Glutamatergic neuron (in vitro differentiated cells): ENCODE measurements at regions not wholly inside any gene's neighbourhood (a gene's known extent, or its start where the extent isn't known, plus 50 kb on each side); places are given as distances from the start of the nearest gene placed in this dataset.

Source experiments
- DNase-seq: peaks from one replicate; pipeline ENCODE4 v3.0.0; 2022
- H3K27ac Mint-ChIP-seq: one replicate; pipeline ENCODE4 v1.8.0; 2020; ENCODE audit warnings: mild to moderate bottlenecking, mixed read lengths, inconsistent platforms; ENCODE audit not compliant: unreplicated experiment
- H3K27me3 Mint-ChIP-seq: one replicate; pipeline ENCODE4 v1.8.0; 2020; ENCODE audit warnings: mild to moderate bottlenecking, moderate library complexity, mixed read lengths, inconsistent platforms; ENCODE audit not compliant: unreplicated experiment
- H3K36me3 Mint-ChIP-seq: one replicate; pipeline ENCODE4 v1.8.0; 2020; ENCODE audit warnings: mild to moderate bottlenecking, mixed read lengths, inconsistent platforms; ENCODE audit not compliant: unreplicated experiment
- H3K4me1 Mint-ChIP-seq: one replicate; pipeline ENCODE4 v1.8.0; 2020; ENCODE audit warnings: mild to moderate bottlenecking, low read depth, mixed read lengths, inconsistent platforms; ENCODE audit not compliant: unreplicated experiment
- H3K4me3 Mint-ChIP-seq: one replicate; pipeline ENCODE4 v1.8.0; 2020; ENCODE audit warnings: mild to moderate bottlenecking, mixed read lengths, inconsistent platforms; ENCODE audit not compliant: unreplicated experiment
- H3K9me3 Mint-ChIP-seq: one replicate; pipeline ENCODE4 v1.8.0; 2020; ENCODE audit warnings: mild to moderate bottlenecking, moderate library complexity, mixed read lengths, inconsistent platforms; ENCODE audit not compliant: unreplicated experiment
- TF ChIP-seq, protein P1 (sequence below): fragments of 200-600 bp; sonication (generic); IDR thresholded peaks from one replicate; pipeline ENCODE4 v1.5.0; 2021; ENCODE audit not compliant: partially characterized antibody, unreplicated experiment

GRCh38 chr3:162742159-162742717, 1245.6 kb downstream of the OTOL1 start:
- Mint-ChIP-seq H3K9me3 (peaks cover under 1% of the 10 kb centered on the region), H3K4me1 (no peaks in the 10 kb centered on the region), H3K4me3 (no peak overlapping the region), H3K27me3 (no peaks in the 10 kb centered on the region), H3K36me3 (no peaks in the 10 kb centered on the region), H3K27ac (no peak overlapping the region)
- no peak for DNase-seq
- TF ChIP-seq, protein P1, sequence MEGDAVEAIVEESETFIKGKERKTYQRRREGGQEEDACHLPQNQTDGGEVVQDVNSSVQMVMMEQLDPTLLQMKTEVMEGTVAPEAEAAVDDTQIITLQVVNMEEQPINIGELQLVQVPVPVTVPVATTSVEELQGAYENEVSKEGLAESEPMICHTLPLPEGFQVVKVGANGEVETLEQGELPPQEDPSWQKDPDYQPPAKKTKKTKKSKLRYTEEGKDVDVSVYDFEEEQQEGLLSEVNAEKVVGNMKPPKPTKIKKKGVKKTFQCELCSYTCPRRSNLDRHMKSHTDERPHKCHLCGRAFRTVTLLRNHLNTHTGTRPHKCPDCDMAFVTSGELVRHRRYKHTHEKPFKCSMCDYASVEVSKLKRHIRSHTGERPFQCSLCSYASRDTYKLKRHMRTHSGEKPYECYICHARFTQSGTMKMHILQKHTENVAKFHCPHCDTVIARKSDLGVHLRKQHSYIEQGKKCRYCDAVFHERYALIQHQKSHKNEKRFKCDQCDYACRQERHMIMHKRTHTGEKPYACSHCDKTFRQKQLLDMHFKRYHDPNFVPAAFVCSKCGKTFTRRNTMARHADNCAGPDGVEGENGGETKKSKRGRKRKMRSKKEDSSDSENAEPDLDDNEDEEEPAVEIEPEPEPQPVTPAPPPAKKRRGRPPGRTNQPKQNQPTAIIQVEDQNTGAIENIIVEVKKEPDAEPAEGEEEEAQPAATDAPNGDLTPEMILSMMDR: no peak

- no peak overlapping the region for H3K27ac Mint-ChIP-seq
- H3K27me3 Mint-ChIP-seq: no peaks in the 10 kb centered on the region
Observed at GRCh38 chr3:162743091-162743490, 1246.5 kb downstream of the OTOL1 start.

GRCh38 chr3:162760789-162761188, 1264.2 kb downstream of the OTOL1 start:
- DNase-seq: no peak
- Mint-ChIP-seq H3K27ac (no peak overlapping the region), H3K4me1 (no peaks in the 10 kb centered on the region), H3K9me3 (no peaks in the 10 kb centered on the region), H3K27me3 (no peaks in the 10 kb centered on the region), H3K36me3 (no peaks in the 10 kb centered on the region), H3K4me3 (no peak overlapping the region)
- TF ChIP-seq, protein P1: no peak

More at GRCh38 chr3:162743091-162743490, 1246.5 kb downstream of the OTOL1 start:
- H3K4me3 Mint-ChIP-seq: no peak overlapping the region
- no peaks in the 10 kb centered on the region for H3K36me3 Mint-ChIP-seq
- H3K9me3 Mint-ChIP-seq: peaks cover 5% of the 10 kb centered on the region
- DNase-seq: no peak
- H3K4me1 Mint-ChIP-seq: no peaks in the 10 kb centered on the region
- TF ChIP-seq, protein P1: no peak

DNA sequence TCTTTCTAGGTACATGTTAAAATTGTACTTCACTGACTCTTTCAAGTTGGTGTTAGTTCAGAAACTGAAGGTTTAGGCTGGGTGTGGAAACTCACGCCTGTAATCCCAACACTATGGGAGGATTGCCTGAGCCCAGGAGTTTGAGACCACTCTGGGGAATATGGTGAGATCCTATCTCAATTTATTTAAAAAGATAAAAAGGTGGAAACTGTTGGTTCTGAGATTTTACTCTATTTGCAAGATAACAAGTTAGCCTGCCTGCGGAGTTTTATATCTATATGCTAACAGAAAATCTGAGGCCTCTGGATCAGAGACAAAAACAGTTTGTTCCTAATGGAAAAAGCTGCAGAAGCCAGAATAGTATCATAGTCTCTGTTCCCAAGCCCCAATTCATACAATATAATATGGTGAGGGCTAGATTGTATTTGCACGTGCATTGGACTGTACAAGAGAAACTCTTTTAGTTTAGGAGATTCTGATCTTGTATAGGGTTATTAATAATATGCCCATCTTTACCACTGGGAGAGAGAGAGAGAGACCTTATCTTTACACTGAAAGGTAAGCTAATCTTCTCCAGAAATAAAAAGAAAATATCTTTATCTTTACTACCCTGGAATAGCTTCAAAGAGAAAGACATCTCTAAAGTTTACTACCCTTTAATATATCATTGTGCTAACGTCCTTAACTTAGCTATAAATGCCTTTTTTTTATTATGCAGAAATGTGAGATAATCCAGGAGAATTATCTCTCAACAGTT, 1267.6 kb downstream of the OTOL1 start:
- peaks cover 2% of the 10 kb centered on the region for H3K9me3 Mint-ChIP-seq
- no peaks in the 10 kb centered on the region for H3K27me3 Mint-ChIP-seq
- H3K27ac Mint-ChIP-seq: no peak overlapping the region
- H3K4me3 Mint-ChIP-seq: no peak overlapping the region
- H3K36me3 Mint-ChIP-seq: peaks cover 7% of the 10 kb centered on the region
- TF ChIP-seq, protein P1: no peak
- H3K4me1 Mint-ChIP-seq: no peaks in the 10 kb centered on the region
- no peak for DNase-seq

GRCh38 chr3:162764808-162765071, 1268.1 kb downstream of the OTOL1 start:
- DNase-seq: no peak
- Mint-ChIP-seq H3K27me3 (no peaks in the 10 kb centered on the region), H3K27ac (no peak overlapping the region), H3K4me1 (no peaks in the 10 kb centered on the region), H3K36me3 (peaks cover 7% of the 10 kb centered on the region), H3K9me3 (peaks cover 2% of the 10 kb centered on the region), H3K4me3 (no peak overlapping the region)
- TF ChIP-seq, protein P1: no peak
